Urothelium cell line (cell line): ENCODE measurements at regions not wholly inside any gene's neighbourhood (a gene's known extent, or its start where the extent isn't known, plus 50 kb on each side); places are given as distances from the start of the nearest gene placed in this dataset.

Experiments used
- DNase-seq: peaks from one replicate; pipeline ENCODE4 v3.0.0; 2011; ENCODE audit warnings: low spot score, mixed read lengths
- FAIRE-seq: peaks from 2 replicates; lab custom pipeline; 2011; peaks lifted over from hg19 to GRCh38; lab: Jason Lieb, UNC

DNA sequence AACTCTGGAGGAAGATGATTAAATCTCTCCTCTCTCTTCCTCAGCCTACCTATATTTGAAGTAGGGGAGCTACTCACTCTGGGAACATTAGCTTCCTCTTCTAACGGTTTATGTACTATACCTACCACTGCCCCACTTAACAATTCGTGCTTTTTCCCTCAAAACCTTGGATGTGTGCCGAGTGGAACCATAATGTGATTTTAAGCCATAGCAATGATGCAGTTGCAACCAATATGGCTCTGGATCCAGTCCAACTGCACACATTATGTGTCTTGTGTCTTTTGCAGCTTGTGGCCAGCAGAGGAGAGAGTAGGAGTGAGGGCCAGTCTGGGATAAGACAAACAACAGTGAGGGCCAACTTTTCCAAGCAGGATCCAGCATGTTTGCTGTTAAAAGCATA, 170.7 kb downstream of the GATA3 start:
- DNase-seq (no peak), FAIRE-seq (no peak)

GRCh38 chr10:8227246-8227645, 172.8 kb downstream of the GATA3 start:
- FAIRE-seq (no peak), DNase-seq (no peak)

GRCh38 chr10:8229153-8229552, 174.7 kb downstream of the GATA3 start:
- FAIRE-seq (no peak), DNase-seq (no peak)

- no peak for FAIRE-seq
- DNase-seq = no peak
Measured at GRCh38 chr10:8230902-8231301, 176.4 kb downstream of the GATA3 start.

- FAIRE-seq (no peak), DNase-seq (no peak)
Measured at GRCh38 chr10:8233049-8233448, 178.6 kb downstream of the GATA3 start.

- no peak for FAIRE-seq
- DNase-seq = no peak
Measured at GRCh38 chr10:8233832-8234259, 179.4 kb downstream of the GATA3 start.

- DNase-seq = no peak
- no peak for FAIRE-seq
Measured at GRCh38 chr10:8235253-8236027, 181.0 kb downstream of the GATA3 start.

DNA sequence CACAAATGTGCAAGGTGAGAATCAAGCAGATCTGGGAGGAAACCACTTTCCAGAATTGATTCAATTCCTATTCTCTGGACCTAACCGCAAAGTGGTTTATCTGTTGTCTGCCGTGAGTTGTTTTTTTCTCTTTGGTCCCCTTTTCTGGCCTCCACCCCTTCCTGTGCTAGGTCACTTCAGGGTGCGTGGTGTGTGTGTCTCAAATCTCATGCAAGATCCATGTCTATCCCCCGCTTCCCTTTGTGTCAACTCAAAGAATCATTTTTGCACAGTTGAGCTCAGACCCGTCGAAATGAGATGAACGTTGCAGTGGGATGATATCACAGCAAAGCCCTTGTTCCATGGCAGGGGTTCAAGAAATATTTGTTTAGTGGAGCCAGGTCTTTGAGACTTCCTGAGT, 184.5 kb downstream of the GATA3 start:
- FAIRE-seq = no peak
- no peak for DNase-seq

GRCh38 chr10:8240861-8241260, 186.4 kb downstream of the GATA3 start:
- no peak for DNase-seq
- FAIRE-seq = no peak

DNA sequence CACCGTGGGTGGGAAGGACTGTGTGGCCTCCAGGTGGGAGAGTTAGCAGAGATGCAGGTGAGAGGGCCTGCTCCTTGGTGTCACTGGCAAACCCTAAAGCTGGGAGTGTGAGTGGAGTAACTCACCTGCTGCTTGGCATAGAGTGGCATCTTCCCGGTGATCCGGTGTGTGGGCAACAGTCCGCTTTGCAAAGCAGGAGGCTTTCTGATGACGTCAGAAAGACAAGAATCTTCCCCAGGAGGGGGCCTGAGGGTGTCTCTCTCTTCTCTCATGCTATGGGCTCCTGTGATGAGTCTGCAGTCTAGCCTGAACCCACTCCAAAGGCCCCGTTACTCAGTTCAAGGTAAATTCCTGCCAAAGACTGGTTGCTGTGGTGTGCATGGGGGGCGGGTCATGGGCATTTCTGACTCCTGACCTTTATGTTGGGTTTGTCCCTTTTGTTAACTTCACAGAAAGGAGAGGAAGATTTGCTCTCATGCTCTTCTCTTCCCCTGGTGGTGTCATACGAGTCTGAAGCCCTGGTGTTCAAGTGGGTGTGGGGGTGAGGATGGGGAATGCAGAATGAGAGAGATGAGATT, 187.9 kb downstream of the GATA3 start:
- FAIRE-seq (no peak), DNase-seq (no peak)

- DNase-seq (no peak), FAIRE-seq (no peak)
Measured at GRCh38 chr10:8245131-8245813, 190.8 kb downstream of the GATA3 start.

- FAIRE-seq (no peak), DNase-seq (no peak)
Measured at GRCh38 chr10:8245814-8246142, 191.3 kb downstream of the GATA3 start.

GRCh38 chr10:8246548-8246947, 192.1 kb downstream of the GATA3 start:
- DNase-seq (no peak), FAIRE-seq (no peak)

DNA sequence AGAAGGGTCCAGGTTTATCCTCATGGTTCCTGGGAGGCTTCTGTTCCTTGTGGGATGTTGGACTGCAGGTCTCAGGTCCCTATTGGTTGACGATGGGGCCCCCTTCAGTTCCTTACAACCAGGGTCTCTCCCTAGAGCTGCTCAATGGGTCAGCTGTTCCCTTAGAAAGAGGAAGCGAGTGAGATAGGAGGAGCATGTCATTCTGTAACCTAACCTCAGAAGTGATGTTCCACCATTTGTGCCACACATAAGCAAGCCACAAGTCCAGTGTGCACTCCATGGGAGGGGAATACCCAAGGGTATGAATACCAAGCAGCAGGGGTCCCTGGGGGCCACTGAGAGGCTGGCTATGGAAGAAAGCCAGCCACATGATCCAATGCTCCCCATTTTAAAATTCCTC, 192.7 kb downstream of the GATA3 start:
- DNase-seq (no peak), FAIRE-seq (no peak)

GRCh38 chr10:8248868-8249267, 194.4 kb downstream of the GATA3 start:
- FAIRE-seq = no peak
- no peak for DNase-seq

- no peak for DNase-seq
- no peak for FAIRE-seq
Measured at GRCh38 chr10:8254350-8254749, 199.9 kb downstream of the GATA3 start.

DNA sequence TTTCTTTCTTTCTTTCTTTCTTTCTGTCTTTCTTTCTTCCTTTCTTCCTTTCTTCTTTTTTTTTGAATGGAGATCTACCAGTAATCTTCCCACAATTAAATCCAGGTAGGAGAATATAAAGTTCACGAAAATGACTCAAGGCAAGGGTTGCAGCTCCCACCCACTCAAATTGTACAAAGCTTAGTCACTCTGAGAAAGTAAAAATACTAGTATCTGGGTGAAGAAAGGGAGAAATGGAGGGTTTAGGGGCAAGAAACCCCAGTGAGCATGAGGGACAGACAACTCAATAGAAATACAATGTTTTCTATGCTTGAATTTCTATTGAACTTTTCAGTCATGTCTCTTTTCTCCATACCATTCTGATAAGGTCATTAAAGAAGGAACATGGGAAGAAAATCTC, 200.8 kb downstream of the GATA3 start:
- DNase-seq = no peak
- FAIRE-seq = no peak

DNA sequence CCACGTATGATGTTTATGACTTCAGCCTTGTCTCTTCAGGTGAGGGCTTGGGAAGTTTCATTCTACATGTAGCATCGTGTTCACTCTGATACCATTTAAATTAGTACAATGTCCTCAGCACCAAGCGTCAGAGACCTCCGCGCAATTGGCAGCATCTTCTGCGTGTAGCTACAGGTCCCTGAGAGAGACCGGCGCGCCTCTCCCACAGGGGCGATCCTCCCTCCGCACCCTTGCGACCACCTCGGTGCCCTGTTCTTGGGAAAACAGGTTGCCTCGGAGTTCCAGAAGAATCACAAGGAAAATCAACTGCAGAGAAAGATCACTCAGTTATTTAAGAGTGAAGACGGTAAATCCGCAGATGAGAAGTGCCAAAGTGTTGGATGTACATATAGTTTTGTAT, 206.2 kb downstream of the GATA3 start:
- DNase-seq (no peak), FAIRE-seq (no peak)

GRCh38 chr10:8262317-8262716, 207.8 kb downstream of the GATA3 start:
- FAIRE-seq (no peak), DNase-seq (no peak)

GRCh38 chr10:8269976-8270375, 215.5 kb downstream of the GATA3 start:
- FAIRE-seq = no peak

GRCh38 chr10:8272794-8273425, 218.4 kb downstream of the GATA3 start:
- FAIRE-seq (no peak), DNase-seq (no peak)

More at GRCh38 chr10:8269976-8270375, 215.5 kb downstream of the GATA3 start:
- DNase-seq = no peak

- FAIRE-seq = no peak
- DNase-seq = no peak
Measured at GRCh38 chr10:8273749-8274148, 219.3 kb downstream of the GATA3 start.
